GM12878 (cell line): ENCODE measurements at regions not wholly inside any gene's neighbourhood (a gene's known extent, or its start where the extent isn't known, plus 50 kb on each side); places are given as distances from the start of the nearest gene placed in this dataset.

Experiments used
- ATAC-seq: fragments of 200-7000 bp; cut with Tn5 transposase; 3 replicates; pipeline ENCODE4 v1.9.1; 2020; ENCODE audit warnings: mild to moderate bottlenecking, moderate library complexity
- BruUV-seq: library from RNA; stranded (reverse); fragments of 400-500 nt; replicated peaks from 2 replicates; lab custom pipeline; 2021; lab: Mats Ljungman, UMichigan
- CTCF ChIA-PET: fragments of 300-600 bp; sonication (Branson Sonifier 250); formaldehyde crosslinking; extraction: SDS; loops from one replicate; lab custom pipeline; 2021; ENCODE audit warnings: inconsistent platforms; lab: Yijun Ruan, JAX
- POLR2A ChIA-PET: fragments of 350-600 bp; formaldehyde crosslinking; extraction: SDS; loops from one replicate; lab custom pipeline; 2021; ENCODE audit warnings: inconsistent platforms; lab: Charles Lee
- RAD21 ChIA-PET: fragments of 300-600 bp; sonication (Branson Sonifier 250); formaldehyde crosslinking; loops from one replicate; lab custom pipeline; 2023; ENCODE audit warnings: antibody characterized with exemption; ENCODE audit not compliant: unreplicated experiment; lab: Charles Lee
- SMC1A ChIA-PET: fragments of 300-600 bp; sonication (Branson Sonifier 250); formaldehyde crosslinking; loops from one replicate; lab custom pipeline; 2023; ENCODE audit not compliant: unreplicated experiment, uncharacterized antibody; lab: Charles Lee
- DNase-seq: peaks from one replicate; pipeline ENCODE4 v3.0.0-alpha.2; 2011; ENCODE audit warnings: low read depth, low spot score
- FAIRE-seq: peaks from 3 replicates; lab custom pipeline; 2011; peaks lifted over from hg19 to GRCh38; lab: Jason Lieb, UNC
- H2AFZ ChIP-seq: 2 replicates; pipeline ENCODE4 v1.6.0; 2011; ENCODE audit warnings: low read depth, low read length, control low read depth; ENCODE audit not compliant: control insufficient read depth
- H3K27ac ChIP-seq: 2 replicates; pipeline ENCODE4 v1.5.1; 2011; ENCODE audit warnings: control low read depth; ENCODE audit not compliant: control insufficient read depth, insufficient read depth
- H3K27me3 ChIP-seq, 2 experiments: replicated peaks in 1 of 2; 2 replicates each; pipeline versions ENCODE4 v1.6.0 to v1.6.1; 2011; ENCODE audit warnings: low read length in 1 of 2; ENCODE audit not compliant: control insufficient read depth in 2 of 2, insufficient read depth in 2 of 2
- H3K36me3 ChIP-seq, 2 experiments: 2 replicates each; pipeline ENCODE4 v1.5.1; 2011; ENCODE audit warnings: low read length in 1 of 2; ENCODE audit not compliant: control insufficient read depth in 2 of 2, insufficient read depth in 2 of 2
- H3K4me1 ChIP-seq: 2 replicates; pipeline ENCODE4 v1.6.1; 2011; ENCODE audit warnings: mild to moderate bottlenecking, low read length, moderate library complexity, mixed read lengths; ENCODE audit not compliant: control insufficient read depth, insufficient read depth
- H3K4me2 ChIP-seq: 2 replicates; pipeline ENCODE4 v1.6.0; 2011; ENCODE audit warnings: control low read depth; ENCODE audit not compliant: control insufficient read depth, insufficient read depth
- H3K4me3 ChIP-seq: fragments of 200-600 bp; sonication (generic); 2 replicates; pipeline ENCODE4 v1.5.1; 2016
- H3K79me2 ChIP-seq: 2 replicates; pipeline ENCODE4 v1.6.0; 2011; ENCODE audit warnings: low read length; ENCODE audit not compliant: control insufficient read depth, insufficient read depth
- H3K9ac ChIP-seq: 2 replicates; pipeline ENCODE4 v1.8.0; 2011; ENCODE audit warnings: low read length, control low read depth, mixed read lengths; ENCODE audit not compliant: control insufficient read depth, insufficient read depth
- H3K9me3 ChIP-seq: replicated peaks from 3 replicates; pipeline ENCODE4 v1.5.1; 2011; ENCODE audit warnings: mild to moderate bottlenecking, low read length; ENCODE audit not compliant: control insufficient read depth, insufficient read depth
- H4K20me1 ChIP-seq: 2 replicates; pipeline ENCODE4 v1.6.0; 2011; ENCODE audit not compliant: control insufficient read depth, insufficient read depth
- CTCF ChIP-seq, 3 experiments: IDR thresholded peaks in 2 of 3; conservative IDR thresholded peaks in 1 of 3; 2 replicates each; pipeline ENCODE4 v1.5.1; 2011; ENCODE audit warnings: low read depth in 3 of 3, low read length in 3 of 3, mild to moderate bottlenecking in 3 of 3, control low read depth in 2 of 3, moderate library complexity in 2 of 3, inconsistent platforms in 1 of 3, mixed read lengths in 1 of 3; ENCODE audit not compliant: control insufficient read depth in 2 of 3, insufficient read depth in 1 of 3; ENCODE audit errors: extremely low read depth in 1 of 3
- E2F4 ChIP-seq: IDR thresholded peaks from 2 replicates; pipeline ENCODE4 v1.6.1; 2012; ENCODE audit warnings: low read depth, low read length, improper control_type of control experiment
- EGR1 ChIP-seq, 2 experiments: IDR thresholded peaks; 1 replicate in 1 of 2; 2 replicates in 1 of 2; pipeline ENCODE4 v1.6.1; 2011 to 2012; ENCODE audit warnings: low read depth in 2 of 2, low read length in 2 of 2, borderline replicate concordance in 1 of 2, mild to moderate bottlenecking in 1 of 2, moderate library complexity in 1 of 2
- FOXM1 ChIP-seq: IDR thresholded peaks from 2 replicates; pipeline ENCODE4 v1.6.1; 2012; ENCODE audit warnings: low read depth, mild to moderate bottlenecking, inconsistent platforms, low read length, moderate library complexity
- IKZF1 ChIP-seq: fragments of 450-650 bp; conservative IDR thresholded peaks from 2 replicates; pipeline ENCODE4 v1.6.1; 2017; ENCODE audit warnings: antibody characterized with exemption, mild to moderate bottlenecking
- IRF4 ChIP-seq: IDR thresholded peaks from 2 replicates; pipeline ENCODE4 v1.6.1; 2011; ENCODE audit warnings: low read depth, low read length
- JUND ChIP-seq: IDR thresholded peaks from 2 replicates; pipeline ENCODE4 v1.6.1; 2012; ENCODE audit warnings: low read depth, mild to moderate bottlenecking, low read length, improper control_type of control experiment, moderate library complexity
- KAT2A ChIP-seq: conservative IDR thresholded peaks from 2 replicates; pipeline ENCODE4 v1.6.1; 2011; ENCODE audit warnings: low read depth, low read length; ENCODE audit not compliant: control insufficient read depth
- NFIC ChIP-seq: IDR thresholded peaks from 2 replicates; pipeline ENCODE4 v1.6.1; 2012; ENCODE audit warnings: low read depth, mild to moderate bottlenecking, inconsistent platforms, low read length, moderate library complexity
- NFYA ChIP-seq: IDR thresholded peaks from 2 replicates; pipeline ENCODE4 v1.6.1; 2011; ENCODE audit warnings: low read depth, mild to moderate bottlenecking, low read length, improper control_type of control experiment, borderline replicate concordance
- NKRF ChIP-seq: fragments of 450-650 bp; conservative IDR thresholded peaks from 2 replicates; pipeline ENCODE4 v1.6.1; 2017; ENCODE audit warnings: mild to moderate bottlenecking, moderate library complexity
- NRF1 ChIP-seq: conservative IDR thresholded peaks from 2 replicates; pipeline ENCODE4 v1.6.1; 2011; ENCODE audit warnings: mild to moderate bottlenecking, low read depth, low read length, improper control_type of control experiment
- RAD21 ChIP-seq: IDR thresholded peaks from 2 replicates; pipeline ENCODE4 v1.6.1; 2011; ENCODE audit warnings: mild to moderate bottlenecking, low read depth, low read length, moderate library complexity; ENCODE audit not compliant: insufficient read depth
- RB1 ChIP-seq: fragments of 450-650 bp; formaldehyde crosslinking; IDR thresholded peaks from 2 replicates; pipeline ENCODE4 v1.6.1; 2017; ENCODE audit warnings: mild to moderate bottlenecking, borderline replicate concordance
- SMAD1 ChIP-seq: fragments of 450-650 bp; IDR thresholded peaks from 2 replicates; pipeline ENCODE4 v1.6.1; 2018; ENCODE audit warnings: mild to moderate bottlenecking, low read depth; ENCODE audit not compliant: partially characterized antibody
- SP1 ChIP-seq: IDR thresholded peaks from one replicate; pipeline ENCODE4 v1.6.1; 2011; ENCODE audit warnings: low read depth, low read length
- SUPT20H ChIP-seq: IDR thresholded peaks from 2 replicates; pipeline ENCODE4 v1.6.1; 2011; ENCODE audit warnings: low read depth, mild to moderate bottlenecking, low read length, moderate library complexity, borderline replicate concordance; ENCODE audit not compliant: control insufficient read depth
- YY1 ChIP-seq: IDR thresholded peaks from 2 replicates; pipeline ENCODE4 v1.6.1; 2011; ENCODE audit warnings: low read depth, mild to moderate bottlenecking, low read length
- ZNF217 ChIP-seq: fragments of 450-650 bp; IDR thresholded peaks from 2 replicates; pipeline ENCODE4 v1.6.1; 2017; ENCODE audit warnings: antibody characterized with exemption, mild to moderate bottlenecking
- ZNF622 ChIP-seq: fragments of 450-650 bp; IDR thresholded peaks from 2 replicates; pipeline ENCODE4 v1.6.1; 2017; ENCODE audit warnings: mild to moderate bottlenecking, inconsistent platforms
- WGBS: methylation state at CpG from one replicate; pipeline ENCODE4 v1.1.6; 2016; ENCODE audit warnings: low lambda C conversion rate; ENCODE audit not compliant: insufficient replicate concordance, insufficient coverage; ENCODE audit errors: missing lambda C conversion rate; 5-methylcytosine and 5-hydroxymethylcytosine counted together
- in situ Hi-C: fragments of 300-500 bp; cut with MboI; formaldehyde crosslinking; loops from 9 replicates; pipeline ENCODE4 v1.14.3; 2018; ENCODE audit warnings: mixed read lengths
- intact Hi-C: fragments of 100-400 bp; cut with micrococcal nuclease; formaldehyde crosslinking; loops from one replicate; pipeline ENCODE4 v1.14.2; 2022; ENCODE audit not compliant: unreplicated experiment

- TF ChIP-seq NKRF (no peak), KAT2A (no peak), NRF1 (no peak), RAD21 (no peak), RB1 (no peak), E2F4 (no peak)
Measured at GRCh38 chr4:34112573-34112972, 2131.7 kb downstream of the ARAP2 start (continued).

GRCh38 chr4:34138385-34138784 is 2105.9 kb downstream of the ARAP2 start:
- WGBS: 0% methylated on average over 2 of the region's 2 CpGs
- H2AFZ ChIP-seq: no peak overlapping the region
- in situ Hi-C loops: no loop called here
- no peak for TF ChIP-seq EGR1 (IDR thresholded peaks at IDR 0.05; ENCODE audit: borderline replicate concordance in 1 of 2, low read depth in 2 of 2, low read length in 2 of 2)
- no peak for TF ChIP-seq CTCF (IDR thresholded peaks at IDR 0.05 in 2 of 3, conservative IDR thresholded peaks at IDR 0.05 in 1 of 3; ENCODE audit: control insufficient read depth in 2 of 3, extremely low read depth in 1 of 3, insufficient read depth in 1 of 3, low read depth in 3 of 3, low read length in 3 of 3)
- no peak for TF ChIP-seq ZNF217
- TF ChIP-seq YY1: no peak
- no peak for TF ChIP-seq SP1
- no peak for TF ChIP-seq JUND
- no peak for TF ChIP-seq FOXM1
- no peak for TF ChIP-seq IRF4
- TF ChIP-seq IKZF1: no peak
- TF ChIP-seq NFIC: no peak
- TF ChIP-seq NFYA: no peak
- TF ChIP-seq ZNF622: no peak
- no peak for TF ChIP-seq SUPT20H
- TF ChIP-seq SMAD1: no peak
- TF ChIP-seq RB1: no peak

More at GRCh38 chr4:34138385-34138784, 2105.9 kb downstream of the ARAP2 start:
- no peak overlapping the region for H3K27ac ChIP-seq
- no peaks in the 10 kb centered on the region for H3K9me3 ChIP-seq
- H3K4me3 ChIP-seq: no peak overlapping the region
- no peaks in the 10 kb centered on the region for H3K79me2 ChIP-seq
- ATAC-seq (no peak), DNase-seq (no peak), FAIRE-seq (no peak)
- no peak overlapping the region for H3K4me2 ChIP-seq
- H4K20me1 ChIP-seq: no peaks in the 10 kb centered on the region
- no peaks in the 10 kb centered on the region for H3K36me3 ChIP-seq
- SMC1A ChIA-PET: no interaction called here
- no peak overlapping the region for H3K9ac ChIP-seq
- RAD21 ChIA-PET: no interaction called here
- H3K27me3 ChIP-seq: no peaks in the 10 kb centered on the region
- POLR2A ChIA-PET: no interaction called here
- H3K4me1 ChIP-seq: no peaks in the 10 kb centered on the region
- BruUV-seq: no TSS peak
- intact Hi-C loops: no loop called here
- CTCF ChIA-PET: no interaction called here
